Activated T-cell treated with anti-CD3 and anti-CD28 coated beads, Interleukin-2, amount 50 U/mL, for 24 hours (primary cell): ENCODE measurements at regions not wholly inside any gene's neighbourhood (a gene's known extent, or its start where the extent isn't known, plus 50 kb on each side); places are given as distances from the start of the nearest gene placed in this dataset.
"Not testable (repeated sequence)": the region's sequence is repeated elsewhere in the genome, so short reads cannot be mapped to it uniquely, and the experiment has no call there.

ENCODE experiments used
- DNase-seq: peaks from one replicate; pipeline ENCODE4 v3.0.0-alpha.2; 2020
- H3K27ac Mint-ChIP-seq: 2 replicates; pipeline ENCODE4 v1.8.0; 2020; ENCODE audit warnings: mild to moderate bottlenecking, mixed read lengths
- H3K27me3 Mint-ChIP-seq: 2 replicates; pipeline ENCODE4 v1.8.0; 2020; ENCODE audit warnings: mixed read lengths
- H3K36me3 Mint-ChIP-seq: 2 replicates; pipeline ENCODE4 v1.8.0; 2020; ENCODE audit warnings: low read depth, mixed read lengths
- H3K4me1 Mint-ChIP-seq: 2 replicates; pipeline ENCODE4 v1.8.0; 2020; ENCODE audit warnings: low read depth, mixed read lengths
- H3K4me3 Mint-ChIP-seq: 2 replicates; pipeline ENCODE4 v1.8.0; 2020; ENCODE audit warnings: mild to moderate bottlenecking, moderate library complexity, mixed read lengths
- H3K9me3 Mint-ChIP-seq: 2 replicates; pipeline ENCODE4 v1.8.0; 2020; ENCODE audit warnings: mixed read lengths

GRCh38 chr3:22445336-22445735, 694.3 kb upstream of the ZNF385D start:
- H3K4me1 Mint-ChIP-seq, H3K4me3 Mint-ChIP-seq, DNase-seq, H3K27me3 Mint-ChIP-seq, H3K27ac Mint-ChIP-seq, H3K36me3 Mint-ChIP-seq, H3K9me3 Mint-ChIP-seq: not testable (repeated sequence)

GRCh38 chr3:22450786-22451400, 699.9 kb upstream of the ZNF385D start:
- Mint-ChIP-seq H3K4me1 (no peaks in the 10 kb centered on the region), H3K4me3 (no peak overlapping the region), H3K27ac (no peak overlapping the region), H3K36me3 (no peaks in the 10 kb centered on the region), H3K27me3 (no peaks in the 10 kb centered on the region), H3K9me3 (peaks cover 3% of the 10 kb centered on the region)
- no peak for DNase-seq

GRCh38 chr3:22451501-22451900, 700.5 kb upstream of the ZNF385D start:
- no peak overlapping the region for H3K4me3 Mint-ChIP-seq
- H3K27me3 Mint-ChIP-seq, result no peaks in the 10 kb centered on the region
- no peaks in the 10 kb centered on the region for H3K4me1 Mint-ChIP-seq
- peaks cover 3% of the 10 kb centered on the region for H3K9me3 Mint-ChIP-seq
- DNase-seq, result no peak
- no peaks in the 10 kb centered on the region for H3K36me3 Mint-ChIP-seq
- H3K27ac Mint-ChIP-seq, result no peak overlapping the region

GRCh38 chr3:22453906-22454535, 703.0 kb upstream of the ZNF385D start:
- H3K4me1 Mint-ChIP-seq, result no peaks in the 10 kb centered on the region
- DNase-seq, result no peak
- H3K27ac Mint-ChIP-seq, result no peak overlapping the region
- H3K9me3 Mint-ChIP-seq, result peaks cover 3% of the 10 kb centered on the region
- H3K36me3 Mint-ChIP-seq, result no peaks in the 10 kb centered on the region
- no peak overlapping the region for H3K4me3 Mint-ChIP-seq
- H3K27me3 Mint-ChIP-seq, result no peaks in the 10 kb centered on the region

- peaks cover 2% of the 10 kb centered on the region for H3K9me3 Mint-ChIP-seq
- H3K27ac Mint-ChIP-seq, result no peak overlapping the region
- no peak overlapping the region for H3K4me3 Mint-ChIP-seq
- no peaks in the 10 kb centered on the region for H3K36me3 Mint-ChIP-seq
- H3K27me3 Mint-ChIP-seq, result no peaks in the 10 kb centered on the region
- DNase-seq, result no peak
- no peaks in the 10 kb centered on the region for H3K4me1 Mint-ChIP-seq
These were observed 719.0 kb upstream of the ZNF385D start for GRCh38 chr3:22469995-22470394.

GRCh38 chr3:22471557-22471956, 720.5 kb upstream of the ZNF385D start:
- Mint-ChIP-seq H3K4me1 (no peaks in the 10 kb centered on the region), H3K4me3 (no peak overlapping the region), H3K9me3 (peaks cover 4% of the 10 kb centered on the region), H3K27ac (no peak overlapping the region), H3K36me3 (no peaks in the 10 kb centered on the region), H3K27me3 (no peaks in the 10 kb centered on the region)
- no peak for DNase-seq

- H3K4me3 Mint-ChIP-seq, result no peak overlapping the region
- no peaks in the 10 kb centered on the region for H3K36me3 Mint-ChIP-seq
- no peak for DNase-seq
- H3K4me1 Mint-ChIP-seq, result no peaks in the 10 kb centered on the region
- no peaks in the 10 kb centered on the region for H3K27me3 Mint-ChIP-seq
- no peak overlapping the region for H3K27ac Mint-ChIP-seq
- peaks cover 7% of the 10 kb centered on the region for H3K9me3 Mint-ChIP-seq
These were observed 723.9 kb upstream of the ZNF385D start for GRCh38 chr3:22474706-22475445.

GRCh38 chr3:22475665-22476240, 724.7 kb upstream of the ZNF385D start:
- no peak for DNase-seq
- Mint-ChIP-seq H3K36me3 (no peaks in the 10 kb centered on the region), H3K9me3 (peaks cover 7% of the 10 kb centered on the region)

GRCh38 chr3:22476976-22477375, 726.0 kb upstream of the ZNF385D start:
- DNase-seq, result no peak
- H3K9me3 Mint-ChIP-seq, result peaks cover 7% of the 10 kb centered on the region
- H3K36me3 Mint-ChIP-seq, result no peaks in the 10 kb centered on the region
- no peak overlapping the region for H3K27ac Mint-ChIP-seq
- H3K4me1 Mint-ChIP-seq, result no peaks in the 10 kb centered on the region
- no peaks in the 10 kb centered on the region for H3K27me3 Mint-ChIP-seq
- H3K4me3 Mint-ChIP-seq, result no peak overlapping the region

More at GRCh38 chr3:22475665-22476240, 724.7 kb upstream of the ZNF385D start:
- no peaks in the 10 kb centered on the region for H3K4me1 Mint-ChIP-seq
- no peak overlapping the region for H3K27ac Mint-ChIP-seq
- H3K4me3 Mint-ChIP-seq, result no peak overlapping the region
- no peaks in the 10 kb centered on the region for H3K27me3 Mint-ChIP-seq

- no peaks in the 10 kb centered on the region for H3K27me3 Mint-ChIP-seq
- H3K9me3 Mint-ChIP-seq, result no peaks in the 10 kb centered on the region
- H3K36me3 Mint-ChIP-seq, result no peaks in the 10 kb centered on the region
- H3K4me1 Mint-ChIP-seq, result no peaks in the 10 kb centered on the region
- H3K27ac Mint-ChIP-seq, result no peak overlapping the region
- DNase-seq, result no peak
- H3K4me3 Mint-ChIP-seq, result no peak overlapping the region
These were observed 717.2 kb upstream of the UBE2E2 start for GRCh38 chr3:22485954-22486353.

GRCh38 chr3:22490747-22491146, 712.4 kb upstream of the UBE2E2 start:
- no peak overlapping the region for H3K27ac Mint-ChIP-seq
- DNase-seq, result no peak
- H3K4me1 Mint-ChIP-seq, result no peaks in the 10 kb centered on the region
- H3K27me3 Mint-ChIP-seq, result no peaks in the 10 kb centered on the region
- H3K9me3 Mint-ChIP-seq, result no peaks in the 10 kb centered on the region
- H3K36me3 Mint-ChIP-seq, result no peaks in the 10 kb centered on the region
- H3K4me3 Mint-ChIP-seq, result no peak overlapping the region

GRCh38 chr3:22491344-22491743, 711.8 kb upstream of the UBE2E2 start:
- Mint-ChIP-seq H3K9me3 (no peaks in the 10 kb centered on the region), H3K27me3 (no peaks in the 10 kb centered on the region)
- DNase-seq, result no peak

GRCh38 chr3:22492342-22492741, 710.8 kb upstream of the UBE2E2 start:
- Mint-ChIP-seq H3K4me3 (no peak overlapping the region), H3K4me1 (no peaks in the 10 kb centered on the region), H3K27me3 (no peaks in the 10 kb centered on the region), H3K9me3 (no peaks in the 10 kb centered on the region), H3K27ac (no peak overlapping the region), H3K36me3 (no peaks in the 10 kb centered on the region)
- no peak for DNase-seq

More at GRCh38 chr3:22491344-22491743, 711.8 kb upstream of the UBE2E2 start:
- Mint-ChIP-seq H3K27ac (no peak overlapping the region), H3K4me3 (no peak overlapping the region), H3K4me1 (no peaks in the 10 kb centered on the region), H3K36me3 (no peaks in the 10 kb centered on the region)

- Mint-ChIP-seq H3K4me3 (no peak overlapping the region), H3K27me3 (no peaks in the 10 kb centered on the region), H3K9me3 (peaks cover 4% of the 10 kb centered on the region), H3K4me1 (no peaks in the 10 kb centered on the region), H3K27ac (no peak overlapping the region), H3K36me3 (no peaks in the 10 kb centered on the region)
- no peak for DNase-seq
These were observed 707.9 kb upstream of the UBE2E2 start for GRCh38 chr3:22495241-22495640.

- no peaks in the 10 kb centered on the region for H3K27me3 Mint-ChIP-seq
These were observed 707.3 kb upstream of the UBE2E2 start for GRCh38 chr3:22495791-22496190.

More at GRCh38 chr3:22495791-22496190, 707.3 kb upstream of the UBE2E2 start:
- Mint-ChIP-seq H3K27ac (no peak overlapping the region), H3K4me3 (no peak overlapping the region), H3K4me1 (no peaks in the 10 kb centered on the region), H3K9me3 (peaks cover 4% of the 10 kb centered on the region), H3K36me3 (no peaks in the 10 kb centered on the region)
- no peak for DNase-seq
